SK-N-MC (cell line): ENCODE measurements at regions not wholly inside any gene's neighbourhood (a gene's known extent, or its start where the extent isn't known, plus 50 kb on each side); places are given as distances from the start of the nearest gene placed in this dataset.

Experiments
- EZH2 ChIP-seq: fragments of 200-600 bp; sonication (generic); IDR thresholded peaks from one replicate; pipeline ENCODE4 v1.6.1; 2017; ENCODE audit warnings: antibody characterized with exemption
- POLR2AphosphoS5 ChIP-seq: IDR thresholded peaks from 2 replicates; pipeline ENCODE4 v1.6.1; 2012; ENCODE audit warnings: mild to moderate bottlenecking, low read depth, low read length, borderline replicate concordance

DNA sequence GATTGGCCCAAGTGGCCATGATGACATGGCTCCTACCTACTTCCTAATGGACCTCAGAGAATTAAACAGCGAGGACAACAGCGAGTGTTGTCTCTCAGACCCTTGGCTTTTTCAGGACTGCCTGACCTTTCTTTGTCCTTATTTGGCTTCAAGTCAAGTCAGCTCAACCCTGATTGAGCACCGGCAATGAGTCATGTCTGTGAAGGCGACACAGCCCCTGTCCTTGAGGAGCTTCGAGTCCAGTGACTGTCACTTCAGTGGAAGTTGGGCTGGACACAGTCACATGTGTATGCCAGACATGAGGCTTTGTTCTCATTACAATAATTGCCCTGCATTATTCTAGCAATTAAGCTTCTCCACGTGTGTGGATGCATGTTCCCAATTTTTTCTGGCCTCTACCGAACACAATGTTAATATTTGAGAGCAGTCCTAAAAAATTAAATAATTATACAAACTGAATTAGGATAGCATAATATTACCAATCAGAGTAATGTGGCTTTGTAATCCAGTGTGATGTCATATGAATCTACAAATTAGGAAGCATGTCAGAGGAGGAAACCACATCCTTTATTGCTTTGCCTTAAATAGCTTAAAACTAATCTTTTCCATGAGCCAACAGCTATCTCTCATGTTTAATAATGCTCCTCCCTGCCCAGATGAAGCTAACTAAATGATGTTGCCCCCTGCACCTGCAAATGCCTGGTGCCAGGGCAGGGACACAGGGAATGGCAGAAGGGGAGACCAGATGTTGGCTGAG lies 178.6 kb downstream of the CDH26 start:
- TF ChIP-seq EZH2: no peak
- TF ChIP-seq POLR2AphosphoS5: no peak
